HUDEP-2 (cell line): ENCODE measurements at regions not wholly inside any gene's neighbourhood (a gene's known extent, or its start where the extent isn't known, plus 50 kb on each side); places are given as distances from the start of the nearest gene placed in this dataset.

Source experiments
- DNase-seq, 76 experiments: peaks; one replicate each; lab custom pipeline; 2025; ENCODE audit not compliant: unreplicated experiment in 76 of 76; lab: John Stamatoyannopoulos, UW

DNA sequence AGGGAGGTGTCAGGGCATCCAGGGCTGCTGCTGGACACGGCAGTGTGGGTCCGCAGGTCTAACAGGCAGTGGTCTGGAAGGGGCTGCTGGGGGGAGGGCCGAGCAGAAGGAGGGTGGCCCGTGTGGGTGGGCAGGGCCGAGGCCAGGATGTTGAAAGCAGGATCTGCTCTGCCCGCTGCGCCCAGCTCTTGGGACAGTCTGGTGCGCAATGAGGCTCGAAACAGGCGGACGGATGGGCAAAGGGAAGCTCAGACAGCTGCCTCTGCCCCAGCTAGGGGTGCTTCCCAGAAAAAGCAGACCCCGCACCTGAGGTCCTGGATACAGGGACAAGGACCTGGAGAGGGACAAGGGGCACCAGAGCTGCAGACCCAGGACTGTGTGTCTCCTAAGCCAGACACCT is 121.3 kb downstream of the FAM53A start:
- no peak for DNase-seq

- no peak for DNase-seq
Measured at GRCh38 chr4:1562371-1562770, 121.7 kb downstream of the FAM53A start.

DNA sequence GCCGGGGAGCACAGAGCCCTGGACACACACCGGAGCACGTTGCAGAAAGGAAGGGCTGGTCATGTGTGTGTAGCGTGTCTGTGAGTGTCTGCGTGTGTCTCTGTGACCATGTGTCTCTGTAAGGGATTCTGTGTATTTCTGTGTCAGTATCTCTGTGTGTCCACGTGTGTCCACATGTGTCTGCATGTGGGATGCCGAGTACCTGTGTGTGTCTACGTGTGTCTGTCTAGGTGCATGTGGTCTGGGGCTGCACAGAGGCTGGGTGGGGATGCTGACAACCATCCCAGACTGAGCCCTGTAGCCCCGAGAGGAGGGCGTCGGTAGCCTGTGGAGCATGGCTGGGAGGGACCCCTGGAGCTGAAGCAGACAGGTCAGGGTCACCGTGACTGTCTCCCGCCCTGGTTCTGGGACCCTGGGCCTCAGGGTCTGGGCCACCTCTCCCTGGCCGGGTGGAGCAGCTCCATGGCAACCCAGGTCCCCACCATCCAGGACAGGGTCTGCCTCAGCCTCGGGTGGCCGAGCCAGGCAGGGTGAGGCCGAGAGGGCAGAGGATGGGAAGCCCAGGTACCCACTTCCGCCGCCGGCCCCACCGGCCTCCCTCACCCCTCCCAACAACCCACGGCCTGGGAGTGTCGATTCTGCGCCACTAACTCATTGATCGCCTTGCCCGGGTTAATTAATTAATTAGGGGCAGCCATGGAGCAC is 122.7 kb downstream of the FAM53A start:
- no peak for DNase-seq

DNA sequence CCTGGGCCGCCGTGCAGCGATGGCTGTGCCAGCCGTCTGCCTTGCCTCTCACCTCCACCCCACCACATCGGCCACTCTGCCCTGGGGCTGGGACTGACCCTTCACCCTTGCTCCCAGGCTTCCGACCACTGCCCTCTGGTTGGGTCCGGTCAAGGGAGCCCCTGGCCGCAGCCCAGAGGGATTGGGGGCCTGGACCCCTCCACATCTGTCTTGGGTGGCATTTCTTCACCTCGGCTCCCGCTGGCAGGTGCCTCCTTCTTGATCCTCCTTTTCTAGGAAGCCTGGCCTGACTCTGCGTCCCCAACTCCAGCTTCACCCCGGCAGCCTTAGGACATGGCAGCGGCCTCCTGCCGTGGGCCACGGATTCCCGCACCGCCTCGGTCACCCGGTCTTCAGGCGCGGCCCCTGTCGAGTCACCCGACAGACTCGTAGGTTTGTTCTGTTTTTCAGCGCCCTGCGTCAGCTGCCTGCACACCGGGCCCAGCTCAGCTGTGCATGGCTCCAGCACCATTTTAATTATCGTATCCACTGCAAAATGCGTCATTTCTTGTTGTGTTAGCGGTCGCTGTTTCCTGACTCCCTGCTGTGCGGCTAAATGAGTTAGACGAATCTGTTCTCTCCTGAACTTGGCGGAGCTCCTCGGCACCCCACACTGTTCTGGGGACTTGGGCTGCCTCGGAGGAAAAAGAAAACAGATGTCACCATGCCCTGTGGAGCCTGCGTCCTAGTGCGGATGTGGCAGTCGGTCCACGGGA is 124.0 kb downstream of the FAM53A start:
- no peak for DNase-seq

DNA sequence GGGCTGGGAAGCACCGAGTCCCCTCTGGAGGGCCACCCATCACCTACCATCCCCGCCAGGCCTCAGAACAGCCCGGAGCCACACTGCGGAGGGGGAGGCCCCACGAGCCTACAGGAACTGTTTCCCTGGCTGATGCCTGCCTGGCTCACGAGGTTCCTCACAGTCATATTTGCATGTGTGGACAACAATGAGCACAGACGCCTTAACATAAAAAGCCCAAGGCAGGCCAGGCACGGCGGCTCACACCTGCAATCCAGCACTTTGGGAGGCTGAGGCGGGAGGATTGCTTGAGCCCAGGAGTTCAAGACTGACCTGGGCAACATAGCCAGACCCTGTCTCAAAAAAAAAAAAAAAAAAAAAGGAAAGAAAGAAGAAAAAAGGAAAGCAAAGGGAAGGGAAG is 125.9 kb downstream of the FAM53A start:
- no peak for DNase-seq

DNA sequence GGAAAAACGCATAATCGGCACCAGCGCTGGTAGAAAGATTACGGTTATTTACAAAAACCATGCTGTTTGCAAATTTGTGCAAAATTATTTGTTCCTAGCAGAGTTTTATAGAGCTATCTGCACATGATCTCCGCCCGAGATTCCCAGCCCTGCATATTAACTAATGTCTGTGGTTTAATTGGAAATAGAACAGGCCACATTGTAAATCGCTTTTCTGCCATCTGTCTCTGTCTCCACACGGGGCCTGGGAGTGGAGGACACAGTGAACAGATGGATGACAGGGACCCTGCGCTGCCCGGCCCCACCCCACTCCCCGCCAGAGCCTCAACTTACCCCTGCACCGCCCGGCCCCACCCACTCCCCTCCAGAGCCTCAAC is 126.9 kb downstream of the FAM53A start:
- no peak for DNase-seq

GRCh38 chr4:1556541-1557220 is 127.4 kb downstream of the FAM53A start:
- DNase-seq, result no peak

DNA sequence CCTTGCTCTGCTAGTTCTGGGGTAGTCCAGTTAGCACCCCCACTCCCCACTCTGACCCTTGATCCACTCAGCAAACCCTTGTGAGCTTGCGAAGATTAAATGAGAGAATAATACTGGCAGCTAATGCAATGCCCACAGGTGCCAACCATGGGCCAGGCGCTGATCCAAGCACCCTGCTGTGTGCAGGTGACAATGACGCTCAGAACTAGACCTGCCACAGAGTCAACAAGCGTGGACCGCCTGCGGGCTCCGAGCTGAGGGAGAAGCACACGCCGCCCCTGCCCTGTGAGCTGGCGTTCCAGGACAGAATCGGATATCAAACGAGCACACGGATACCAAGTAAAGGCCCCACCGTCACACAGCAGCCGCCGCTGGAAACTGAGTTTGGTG is 129.2 kb downstream of the FAM53A start:
- no peak for DNase-seq

DNA sequence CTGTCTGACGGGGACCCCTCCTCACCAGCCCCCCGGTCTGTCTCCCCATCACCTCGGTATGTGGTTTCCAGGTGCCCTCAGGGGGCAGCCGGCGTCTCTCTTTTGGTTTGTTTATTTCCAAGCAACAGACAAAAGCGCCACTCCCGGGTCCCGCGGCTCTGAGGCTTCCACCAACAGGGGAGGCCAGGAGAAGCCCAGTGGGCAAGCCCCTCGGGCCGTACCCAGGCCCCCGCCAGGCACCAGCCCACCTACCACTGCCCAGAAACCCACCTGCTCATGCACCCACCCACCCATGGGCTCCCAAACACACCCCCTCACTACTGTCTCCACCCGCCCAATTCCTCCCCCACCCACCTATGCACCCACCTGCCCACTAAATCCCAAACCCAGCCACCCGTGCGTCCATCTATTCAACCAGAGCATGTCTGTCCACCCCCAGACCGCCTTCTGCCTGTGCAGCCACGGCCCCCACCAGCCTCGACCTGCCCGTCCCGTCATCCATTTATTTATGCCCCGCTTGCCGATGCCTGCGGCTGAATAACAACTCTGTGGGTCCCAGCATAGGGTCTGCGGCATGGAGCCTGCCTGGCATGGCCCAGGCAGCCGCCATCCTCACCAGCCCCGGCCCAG is 129.8 kb downstream of the FAM53A start:
- DNase-seq, result no peak

DNA sequence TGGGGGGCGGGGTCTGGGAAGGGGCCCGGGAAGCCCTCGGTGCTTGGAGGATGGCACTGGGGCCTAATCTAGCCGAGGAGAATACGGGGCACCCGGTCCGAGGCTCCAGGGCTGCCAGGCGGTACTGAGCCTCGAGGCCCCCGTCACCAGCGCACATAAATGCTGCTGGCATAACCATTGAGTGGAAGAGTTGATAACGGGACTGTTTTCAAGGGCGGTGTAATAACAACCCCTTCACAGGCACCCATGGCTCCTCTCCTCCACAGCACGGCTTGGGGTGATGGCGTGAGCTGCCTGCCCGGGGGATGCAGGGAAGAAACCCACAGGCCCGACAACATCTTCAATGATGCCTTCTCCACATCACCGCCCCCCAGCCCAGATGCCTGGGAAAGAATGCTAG is 130.7 kb downstream of the FAM53A start:
- no peak for DNase-seq

GRCh38 chr4:1552451-1552850 is 131.7 kb downstream of the FAM53A start:
- no peak for DNase-seq

DNA sequence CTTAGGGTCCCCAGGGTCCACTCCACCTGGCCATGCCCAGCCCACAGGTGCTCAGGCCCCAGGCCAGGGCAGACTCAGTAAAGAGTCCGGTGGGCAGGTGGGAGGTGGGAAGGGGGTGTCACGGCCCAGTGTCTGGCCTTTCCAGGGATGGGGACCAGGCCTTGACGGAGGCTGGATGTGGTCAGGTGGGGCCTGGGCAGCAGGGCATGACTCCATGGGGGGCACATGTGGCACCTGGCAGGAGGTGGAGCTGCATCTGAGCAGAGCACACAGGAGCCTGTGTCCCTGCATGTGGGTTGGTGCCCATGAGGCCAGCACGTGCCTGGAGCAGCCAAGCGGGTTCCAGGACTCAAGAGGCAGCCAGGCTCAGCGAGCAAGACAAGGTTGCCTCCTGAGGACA is 132.9 kb downstream of the FAM53A start:
- DNase-seq, result no peak

- DNase-seq, result no peak
Measured at GRCh38 chr4:1550122-1551070, 133.7 kb downstream of the FAM53A start.

DNA sequence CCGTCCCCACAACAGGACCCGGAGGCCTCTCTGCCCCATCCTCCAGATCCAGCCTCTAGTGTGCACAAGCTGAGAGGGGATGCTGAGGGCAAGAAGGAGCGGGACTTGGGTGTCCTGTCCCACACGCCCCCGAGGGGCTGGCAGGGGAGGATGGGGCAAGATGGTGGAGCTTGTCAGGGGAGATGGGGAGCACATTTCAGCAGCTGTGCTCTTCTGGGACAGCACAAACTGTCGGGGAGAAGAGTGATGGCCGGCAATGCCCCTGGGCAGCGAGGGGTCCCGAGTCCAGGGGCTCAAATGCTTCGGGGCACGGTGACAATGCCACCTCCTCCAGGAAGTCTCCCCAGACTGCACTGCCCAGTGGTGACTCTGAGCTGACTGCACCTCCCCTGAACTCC is 134.5 kb downstream of the FAM53A start:
- no peak for DNase-seq

- peak in 24 of 76 experiments; percentile 4 to 33 (median 19) for DNase-seq
Measured at GRCh38 chr4:1548827-1549637, 135.1 kb downstream of the FAM53A start.

DNA sequence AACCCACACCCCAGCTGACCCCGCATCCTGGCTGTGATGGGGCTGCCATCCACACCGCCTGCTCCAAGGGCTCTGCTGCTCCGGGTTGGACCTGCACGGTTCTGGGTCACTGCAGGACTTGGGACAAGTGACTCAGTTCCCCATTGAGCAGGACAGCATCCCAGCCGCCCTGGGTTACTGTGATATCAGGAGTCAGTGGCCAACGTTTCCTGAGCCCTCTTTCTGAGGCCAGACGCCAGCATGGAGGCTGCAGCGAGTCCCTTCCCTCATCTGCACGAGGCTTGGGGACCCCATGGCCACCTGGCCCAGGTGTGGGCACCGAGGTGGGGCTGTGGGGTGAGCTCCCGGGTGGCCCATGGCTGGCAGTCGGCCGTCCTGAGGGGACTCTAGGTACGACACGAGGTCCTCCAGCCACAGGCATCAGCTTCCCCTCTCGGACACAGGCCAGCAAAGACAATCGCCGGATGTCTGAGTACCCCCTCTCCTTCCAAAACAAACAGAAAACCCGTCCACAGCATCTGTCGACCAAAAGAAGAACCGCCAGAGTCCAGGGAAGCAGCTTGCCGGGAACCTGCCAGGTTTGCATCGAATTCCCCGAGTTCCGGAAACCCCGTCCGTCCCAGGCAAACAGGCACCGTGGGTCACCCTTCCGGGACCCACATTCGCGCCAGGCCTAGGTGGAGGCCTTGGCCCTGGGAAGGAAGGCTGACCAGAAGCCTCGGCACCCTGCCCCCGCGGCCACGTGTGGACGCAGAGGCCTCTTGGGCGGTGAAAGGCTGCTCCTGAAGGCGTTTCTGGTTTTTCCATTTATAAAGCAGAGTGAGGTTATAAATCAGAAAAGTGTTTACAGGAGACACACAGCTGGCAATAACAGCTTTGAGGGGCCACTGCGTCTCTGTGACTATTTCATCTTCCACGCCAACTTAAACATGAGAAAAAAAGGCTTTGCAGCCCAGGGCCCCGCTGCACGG is 136.0 kb downstream of the FAM53A start:
- peak in 1 of 76 experiments; percentile 23 for DNase-seq

DNA sequence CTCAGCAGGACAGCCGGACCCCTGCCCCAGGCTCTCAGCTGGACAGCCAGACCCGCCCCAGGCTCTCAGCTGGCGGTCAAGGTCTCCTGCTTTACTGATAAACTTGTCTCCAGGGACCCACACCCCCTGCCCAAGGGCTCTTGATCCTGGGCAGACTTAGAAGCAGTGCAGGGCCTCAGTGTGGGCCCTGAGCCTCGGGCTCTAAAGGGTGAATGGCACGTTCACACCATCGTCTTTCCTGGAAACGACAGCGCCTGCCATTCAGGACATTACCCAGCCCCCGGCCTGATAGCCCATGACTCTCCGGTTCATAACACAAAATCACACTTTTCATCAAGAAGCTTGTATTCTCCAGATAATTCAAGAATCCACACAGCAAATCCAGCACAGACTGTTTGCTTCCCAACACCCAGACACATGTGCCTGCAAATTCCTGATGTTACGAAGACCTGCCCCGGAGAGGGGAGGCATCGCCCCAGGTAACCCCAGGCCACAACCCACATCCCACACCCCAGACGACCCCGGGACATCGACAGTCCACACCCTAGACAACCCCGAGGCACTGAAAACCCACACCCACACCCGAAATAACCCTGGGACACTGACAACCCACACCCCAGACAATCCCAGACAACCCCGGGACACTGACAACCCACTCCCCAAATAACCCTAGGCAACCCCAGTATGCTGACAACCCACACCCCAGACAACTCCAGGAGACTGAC is 136.8 kb downstream of the FAM53A start:
- no peak for DNase-seq

- DNase-seq, result no peak
Measured at GRCh38 chr4:1544861-1545281, 138.6 kb upstream of the NKX1-1 start.
